Activated CD8-positive, alpha-beta memory T cell treated with anti-CD3 and anti-CD28 coated beads, Interleukin-2, amount 50 U/mL, for 24 hours (primary cell): ENCODE measurements at regions not wholly inside any gene's neighbourhood (a gene's known extent, or its start where the extent isn't known, plus 50 kb on each side); places are given as distances from the start of the nearest gene placed in this dataset.
"Not testable (repeated sequence)": the region's sequence is repeated elsewhere in the genome, so short reads cannot be mapped to it uniquely, and the experiment has no call there.

Experiments
- DNase-seq: peaks from one replicate; pipeline ENCODE4 v3.0.0-alpha.2; 2020; ENCODE audit errors: extremely low read depth

- not testable (repeated sequence) for DNase-seq
Observed at GRCh38 chr2:111423184-111423583, 302.5 kb downstream of the BCL2L11 start.

GRCh38 chr2:111424176-111424575 lies 303.5 kb downstream of the BCL2L11 start:
- DNase-seq, result not testable (repeated sequence)

GRCh38 chr2:111424851-111425309 lies 304.2 kb downstream of the BCL2L11 start:
- not testable (repeated sequence) for DNase-seq

- not testable (repeated sequence) for DNase-seq
Observed at GRCh38 chr2:111425789-111426201, 305.1 kb downstream of the BCL2L11 start.

GRCh38 chr2:111427346-111427745 lies 306.6 kb downstream of the BCL2L11 start:
- DNase-seq, result not testable (repeated sequence)

GRCh38 chr2:111428915-111429314 lies 308.2 kb downstream of the BCL2L11 start:
- not testable (repeated sequence) for DNase-seq

GRCh38 chr2:111429353-111429752 lies 308.6 kb downstream of the BCL2L11 start:
- DNase-seq, result not testable (repeated sequence)

- not testable (repeated sequence) for DNase-seq
Observed at GRCh38 chr2:111430817-111431661, 310.3 kb downstream of the BCL2L11 start.

- not testable (repeated sequence) for DNase-seq
Observed at GRCh38 chr2:111432423-111432822, 311.7 kb downstream of the BCL2L11 start.

GRCh38 chr2:111432916-111433499 lies 312.3 kb downstream of the BCL2L11 start:
- not testable (repeated sequence) for DNase-seq

GRCh38 chr2:111433892-111434607 lies 313.3 kb downstream of the BCL2L11 start:
- DNase-seq, result not testable (repeated sequence)

GRCh38 chr2:111434608-111434939 lies 313.9 kb downstream of the BCL2L11 start:
- not testable (repeated sequence) for DNase-seq

GRCh38 chr2:111435553-111436310 lies 315.0 kb downstream of the BCL2L11 start:
- not testable (repeated sequence) for DNase-seq

- not testable (repeated sequence) for DNase-seq
Observed at GRCh38 chr2:111436411-111436810, 315.7 kb downstream of the BCL2L11 start.

- not testable (repeated sequence) for DNase-seq
Observed at GRCh38 chr2:111437288-111437990, 316.7 kb downstream of the BCL2L11 start.

- not testable (repeated sequence) for DNase-seq
Observed at GRCh38 chr2:111438161-111438560, 317.4 kb downstream of the BCL2L11 start.

GRCh38 chr2:111439237-111439636 lies 318.5 kb downstream of the BCL2L11 start:
- DNase-seq, result not testable (repeated sequence)

GRCh38 chr2:111441614-111442013 lies 320.9 kb downstream of the BCL2L11 start:
- not testable (repeated sequence) for DNase-seq

GRCh38 chr2:111442767-111443454 lies 322.2 kb downstream of the BCL2L11 start:
- not testable (repeated sequence) for DNase-seq

GRCh38 chr2:111444516-111444915 lies 323.8 kb downstream of the BCL2L11 start:
- DNase-seq, result not testable (repeated sequence)
